Endodermal cell (in vitro differentiated cells): ENCODE measurements at regions not wholly inside any gene's neighbourhood (a gene's known extent, or its start where the extent isn't known, plus 50 kb on each side); places are given as distances from the start of the nearest gene placed in this dataset.

ENCODE experiments used
- DNase-seq: peaks from one replicate; pipeline ENCODE4 v3.0.0-alpha.2; 2017
- H3K27ac ChIP-seq: 2 replicates; pipeline ENCODE4 v1.5.1; 2013; ENCODE audit warnings: mild to moderate bottlenecking, low read depth, low read length, moderate library complexity
- H3K27me3 ChIP-seq: 2 replicates; pipeline ENCODE4 v1.6.1; 2013; ENCODE audit warnings: mild to moderate bottlenecking, low read length, moderate library complexity; ENCODE audit not compliant: insufficient read depth, control insufficient read depth, poor library complexity, severe bottlenecking
- H3K36me3 ChIP-seq: 2 replicates; pipeline ENCODE4 v1.7.0; 2013; ENCODE audit warnings: mild to moderate bottlenecking, low read length, moderate library complexity; ENCODE audit not compliant: control insufficient read depth, insufficient read depth
- H3K4me1 ChIP-seq: one replicate; pipeline ENCODE4 v1.7.0; 2013; ENCODE audit warnings: low read length; ENCODE audit not compliant: control insufficient read depth, insufficient read depth
- H3K4me3 ChIP-seq: 2 replicates; pipeline ENCODE4 v1.5.1; 2013; ENCODE audit warnings: mild to moderate bottlenecking, low read length, moderate library complexity
- H3K9ac ChIP-seq: 2 replicates; pipeline ENCODE4 v1.6.1; 2013; ENCODE audit warnings: mild to moderate bottlenecking, low read length, moderate library complexity; ENCODE audit not compliant: poor library complexity, severe bottlenecking; ENCODE audit errors: extremely low read depth
- H3K9me3 ChIP-seq: 2 replicates; pipeline ENCODE4 v1.6.1; 2013; ENCODE audit warnings: mild to moderate bottlenecking, low read length, moderate library complexity; ENCODE audit not compliant: control insufficient read depth
- H3K27ac Mint-ChIP-seq: 2 replicates; pipeline ENCODE4 v1.8.0; 2020; ENCODE audit warnings: mixed read lengths
- H3K27me3 Mint-ChIP-seq: 2 replicates; pipeline ENCODE4 v1.8.0; 2021; ENCODE audit warnings: mild to moderate bottlenecking, mixed read lengths; ENCODE audit not compliant: insufficient read depth
- H3K36me3 Mint-ChIP-seq: 2 replicates; pipeline ENCODE4 v1.8.0; 2020; ENCODE audit warnings: low read depth, mixed read lengths
- H3K4me1 Mint-ChIP-seq: 2 replicates; pipeline ENCODE4 v1.8.0; 2020; ENCODE audit warnings: mixed read lengths
- H3K4me3 Mint-ChIP-seq: 2 replicates; pipeline ENCODE4 v1.8.0; 2020; ENCODE audit warnings: mild to moderate bottlenecking, moderate library complexity, mixed read lengths
- H3K9me3 Mint-ChIP-seq: 2 replicates; pipeline ENCODE4 v1.8.0; 2020; ENCODE audit warnings: mild to moderate bottlenecking, mixed read lengths
- WGBS, 2 experiments: methylation state at CpG; one replicate each; pipeline versions ENCODE4 v1.1.5 to v1.1.7; 2013; ENCODE audit warnings: missing lambda C conversion rate in 2 of 2, mixed read lengths in 1 of 2; ENCODE audit not compliant: insufficient coverage in 1 of 2, insufficient read length in 1 of 2; 5-methylcytosine and 5-hydroxymethylcytosine counted together
- TF ChIP-seq, protein P1 (sequence below): fragments of 200-600 bp; sonication (generic); conservative IDR thresholded peaks from 2 replicates; pipeline ENCODE4 v1.5.0; 2021; ENCODE audit warnings: antibody characterized with exemption, mild to moderate bottlenecking

DNA sequence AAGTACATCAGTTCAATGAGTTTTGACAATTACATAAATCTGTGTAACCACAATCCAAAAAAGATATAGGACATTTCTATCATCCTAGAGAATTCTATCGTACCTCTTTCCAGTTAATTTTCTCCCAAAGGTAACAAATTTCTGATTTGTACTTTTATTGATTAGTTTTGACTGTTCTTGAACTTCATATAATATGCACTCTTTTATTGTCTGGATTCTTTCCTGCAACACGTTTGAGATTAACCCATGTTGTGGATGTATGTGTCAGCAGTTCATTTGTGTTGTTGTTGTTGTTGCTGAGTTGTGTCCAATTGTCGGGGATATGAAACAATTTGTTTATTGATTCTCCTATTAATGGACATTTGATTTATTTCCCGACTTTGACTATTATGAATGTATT lies 145.9 kb upstream of the WDR11 start:
- Mint-ChIP-seq H3K36me3 (no peaks in the 10 kb centered on the region), H3K4me3 (no peak overlapping the region), H3K9me3 (no peaks in the 10 kb centered on the region), H3K27ac (no peak overlapping the region), H3K4me1 (no peaks in the 10 kb centered on the region), H3K27me3 (no peaks in the 10 kb centered on the region)
- DNase-seq = no peak
- no peak overlapping the region for H3K4me3 ChIP-seq
- H3K27ac ChIP-seq = no peak overlapping the region
- no peaks in the 10 kb centered on the region for H3K27me3 ChIP-seq
- no peak overlapping the region for H3K9ac ChIP-seq
- no peaks in the 10 kb centered on the region for H3K9me3 ChIP-seq
- H3K4me1 ChIP-seq = no peaks in the 10 kb centered on the region
- WGBS, 2 experiments = 87 to 100% methylated on average over 1 to 2 of the region's 4 CpGs
- TF ChIP-seq, protein P1, sequence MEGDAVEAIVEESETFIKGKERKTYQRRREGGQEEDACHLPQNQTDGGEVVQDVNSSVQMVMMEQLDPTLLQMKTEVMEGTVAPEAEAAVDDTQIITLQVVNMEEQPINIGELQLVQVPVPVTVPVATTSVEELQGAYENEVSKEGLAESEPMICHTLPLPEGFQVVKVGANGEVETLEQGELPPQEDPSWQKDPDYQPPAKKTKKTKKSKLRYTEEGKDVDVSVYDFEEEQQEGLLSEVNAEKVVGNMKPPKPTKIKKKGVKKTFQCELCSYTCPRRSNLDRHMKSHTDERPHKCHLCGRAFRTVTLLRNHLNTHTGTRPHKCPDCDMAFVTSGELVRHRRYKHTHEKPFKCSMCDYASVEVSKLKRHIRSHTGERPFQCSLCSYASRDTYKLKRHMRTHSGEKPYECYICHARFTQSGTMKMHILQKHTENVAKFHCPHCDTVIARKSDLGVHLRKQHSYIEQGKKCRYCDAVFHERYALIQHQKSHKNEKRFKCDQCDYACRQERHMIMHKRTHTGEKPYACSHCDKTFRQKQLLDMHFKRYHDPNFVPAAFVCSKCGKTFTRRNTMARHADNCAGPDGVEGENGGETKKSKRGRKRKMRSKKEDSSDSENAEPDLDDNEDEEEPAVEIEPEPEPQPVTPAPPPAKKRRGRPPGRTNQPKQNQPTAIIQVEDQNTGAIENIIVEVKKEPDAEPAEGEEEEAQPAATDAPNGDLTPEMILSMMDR = no peak
- no peaks in the 10 kb centered on the region for H3K36me3 ChIP-seq

DNA sequence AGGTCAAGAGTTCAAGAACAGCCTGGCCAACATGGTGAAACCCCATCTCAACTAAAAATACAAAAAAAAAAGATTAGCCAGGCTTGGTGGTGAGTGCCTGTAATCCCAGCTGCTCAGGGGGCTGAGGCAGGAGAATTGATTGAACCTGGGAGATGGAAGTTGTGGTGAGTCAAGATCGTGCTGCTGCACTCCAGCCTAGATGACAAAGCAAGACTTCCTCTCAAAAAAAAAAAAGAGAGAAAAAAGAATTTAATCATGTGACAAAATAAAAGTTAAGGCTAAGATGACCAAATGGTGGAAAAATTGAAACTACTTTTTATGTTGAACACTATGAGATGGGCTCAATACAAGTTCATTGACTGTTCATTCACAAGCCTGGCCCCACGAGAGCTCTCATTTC lies 141.1 kb upstream of the WDR11 start:
- Histone ChIP-seq H3K27me3 (no peaks in the 10 kb centered on the region), H3K4me1 (no peaks in the 10 kb centered on the region), H3K9ac (no peak overlapping the region), H3K27ac (no peak overlapping the region), H3K9me3 (no peaks in the 10 kb centered on the region), H3K36me3 (no peaks in the 10 kb centered on the region), H3K4me3 (no peak overlapping the region)
- H3K4me3 Mint-ChIP-seq = no peak overlapping the region
- DNase-seq = no peak
- peaks cover 13% of the 10 kb centered on the region for H3K4me1 Mint-ChIP-seq
- TF ChIP-seq, protein P1 = no peak
- no peak overlapping the region for H3K27ac Mint-ChIP-seq
- no peaks in the 10 kb centered on the region for H3K9me3 Mint-ChIP-seq
- WGBS, 2 experiments = 91% methylated on average over 2 of the region's 2 CpGs; no CpG with 5 or more reads in 1 of the 2 experiments
- H3K36me3 Mint-ChIP-seq = no peaks in the 10 kb centered on the region
- no peaks in the 10 kb centered on the region for H3K27me3 Mint-ChIP-seq

DNA sequence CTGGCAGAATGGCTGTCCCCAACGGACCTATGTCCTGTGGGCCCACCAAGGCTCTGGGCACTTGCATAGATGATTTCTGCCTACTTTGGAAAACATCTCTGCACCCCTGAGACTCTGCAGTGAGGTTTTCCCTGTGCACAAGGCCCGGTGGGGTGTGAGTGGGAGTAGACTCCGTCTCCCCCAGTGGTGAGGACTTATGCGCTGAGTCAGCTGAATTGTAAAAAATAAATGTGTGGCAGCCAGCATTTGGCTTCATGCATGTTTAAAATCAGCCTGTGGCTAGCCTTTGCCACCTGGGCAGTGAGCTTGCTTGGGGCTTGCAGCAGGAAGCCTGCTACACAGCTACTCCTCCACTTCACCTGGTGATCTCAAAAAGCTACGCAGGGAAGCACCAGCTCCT lies 139.3 kb upstream of the WDR11 start:
- Mint-ChIP-seq H3K4me1 (peaks cover 27% of the 10 kb centered on the region), H3K4me3 (no peak overlapping the region), H3K27ac (no peak overlapping the region), H3K36me3 (no peaks in the 10 kb centered on the region), H3K9me3 (no peaks in the 10 kb centered on the region), H3K27me3 (no peaks in the 10 kb centered on the region)
- TF ChIP-seq, protein P1 = no peak
- Histone ChIP-seq H3K4me3 (no peak overlapping the region), H3K9ac (no peak overlapping the region), H3K36me3 (no peaks in the 10 kb centered on the region), H3K27ac (no peak overlapping the region), H3K27me3 (no peaks in the 10 kb centered on the region), H3K9me3 (no peaks in the 10 kb centered on the region), H3K4me1 (no peaks in the 10 kb centered on the region)
- no peak for DNase-seq
- 93 to 94% methylated on average over 3 to 5 of the region's 5 CpGs for WGBS, 2 experiments
